ENCODE measurements at regions not wholly inside any gene's neighbourhood (a gene's known extent, or its start where the extent isn't known, plus 50 kb on each side); places are given as distances from the start of the nearest gene placed in this dataset.
A peak's percentile ranks its signal among the peaks of the same experiment; 100 is the strongest.

- Histone ChIP-seq H2AK9ac (replicated peaks; ENCODE audit: low read depth, low read length, poor library complexity) (no peak overlapping the region), H2BK120ac (ENCODE audit: low read depth, low read length) (no peak overlapping the region), H4K20me1 (ENCODE audit: insufficient read depth, low read length) (no peaks in the 10 kb centered on the region), H3K4me3 (ENCODE audit: insufficient read depth, low read depth, low read length) (no peak overlapping the region), H2AK5ac (ENCODE audit: low read depth, low read length) (no peak overlapping the region), H3K14ac (replicated peaks; ENCODE audit: low read depth, low read length) (no peak overlapping the region), H3K4me2 (ENCODE audit: low read depth, low read length) (no peak overlapping the region), H4K91ac (ENCODE audit: insufficient read depth, low read depth, low read length) (no peak overlapping the region), H2AFZ (replicated peaks; ENCODE audit: low read length, poor library complexity) (no peak overlapping the region), H3K18ac (ENCODE audit: low read depth, low read length) (no peak overlapping the region), H3K56ac (ENCODE audit: extremely low read depth, insufficient read depth, low read length) (no peak overlapping the region), H3K23ac (ENCODE audit: low read depth, low read length) (no peak overlapping the region), H3K79me1 (ENCODE audit: low read depth in 1 of 2, low read length in 2 of 2) (no peaks in the 10 kb centered on the region), H3K27ac (ENCODE audit: insufficient read depth, low read length) (no peak overlapping the region), H3K9me3 (ENCODE audit: control insufficient read depth, insufficient read depth, low read length) (no peaks in the 10 kb centered on the region), H4K5ac (ENCODE audit: low read depth, low read length) (no peak overlapping the region), H2BK5ac (ENCODE audit: low read depth, low read length, poor library complexity, severe bottlenecking) (peak overlapping the region; percentile 28), H3K4ac (ENCODE audit: low read depth, low read length) (no peak overlapping the region), H3K9ac (ENCODE audit: low read depth, low read length) (no peak overlapping the region), H3K9me1 (ENCODE audit: insufficient read depth, low read length) (no peaks in the 10 kb centered on the region), H2BK15ac (ENCODE audit: low read depth, low read length) (no peak overlapping the region), H3K27me3 (ENCODE audit: control insufficient read depth, insufficient read depth, low read length) (no peaks in the 10 kb centered on the region), H4K8ac (ENCODE audit: low read depth in 2 of 2, low read length in 2 of 2) (no peak overlapping the region), H3K4me1 (ENCODE audit: control insufficient read depth, insufficient read depth, low read length) (peaks cover 2% of the 10 kb centered on the region; the same call in 1 of the 2 replicates), H2BK20ac (ENCODE audit: low read depth, low read length) (no peak overlapping the region), H3K36me3 (ENCODE audit: control insufficient read depth, insufficient read depth, low read length) (no peaks in the 10 kb centered on the region)
- in situ Hi-C loops (cut with MboI; ENCODE audit: low sequenced_read_pairs) (no loop called here), dilution Hi-C loops (cut with HindIII; ENCODE audit: low sequenced_read_pairs, unreplicated experiment) (no loop called here), intact Hi-C loops (cut with micrococcal nuclease) (no loop called here)
- ChIA-PET CTCF (no interaction called here), POLR2A (ENCODE audit: unreplicated experiment) (no interaction called here)
- TF ChIP-seq ELK1 (IDR thresholded peaks at IDR 0.05; ENCODE audit: borderline replicate concordance, low read depth, low read length) (no peak), CTCF (conservative IDR thresholded peaks at IDR 0.05; ENCODE audit: low read depth, low read length) (no peak), CEBPB (IDR thresholded peaks at IDR 0.05; ENCODE audit: low read depth, low read length) (no peak), MAZ (IDR thresholded peaks at IDR 0.05; ENCODE audit: borderline replicate concordance, low read depth, low read length) (no peak), RAD21 (IDR thresholded peaks at IDR 0.05; ENCODE audit: low read length) (no peak), RFX5 (IDR thresholded peaks at IDR 0.05; ENCODE audit: low read depth, low read length) (no peak), CHD1 (IDR thresholded peaks at IDR 0.05; ENCODE audit: low read depth, low read length) (no peak), MXI1 (IDR thresholded peaks at IDR 0.05; ENCODE audit: borderline replicate concordance, low read depth, low read length) (no peak), RCOR1 (IDR thresholded peaks at IDR 0.05; ENCODE audit: insufficient replicate concordance, low read length) (no peak), MAFK (IDR thresholded peaks at IDR 0.05; ENCODE audit: low read depth, low read length) (no peak), NFE2L2 (IDR thresholded peaks at IDR 0.05; ENCODE audit: low read depth, low read length) (no peak), BHLHE40 (IDR thresholded peaks at IDR 0.05; ENCODE audit: low read depth, low read length) (no peak), SMC3 (IDR thresholded peaks at IDR 0.05; ENCODE audit: low read depth, low read length) (no peak), POLR2A (IDR thresholded peaks at IDR 0.05; ENCODE audit: low read depth, low read length) (no peak), USF2 (IDR thresholded peaks at IDR 0.05; ENCODE audit: low read depth, low read length) (no peak), FOS (IDR thresholded peaks at IDR 0.05; ENCODE audit: low read depth, low read length) (no peak)
- no TSS peak for BruUV-seq (replicated peaks)
- DNase-seq = peak; percentile 45
- ATAC-seq (ENCODE audit: low read depth) = peak; percentile 77
- no CpG with 5 or more reads among the region's 1 CpG for WGBS, 2 experiments (ENCODE audit: extremely low coverage in 2 of 2, insufficient read length in 1 of 2)
Observed at GRCh38 chr7:46099076-46099475, 178.0 kb upstream of the IGFBP3 start.

All from IMR-90 (cell line).